RWPE1 (cell line): ENCODE measurements at regions not wholly inside any gene's neighbourhood (a gene's known extent, or its start where the extent isn't known, plus 50 kb on each side); places are given as distances from the start of the nearest gene placed in this dataset.
"Not testable (repeated sequence)": the region's sequence is repeated elsewhere in the genome, so short reads cannot be mapped to it uniquely, and the experiment has no call there.

Experiments
- CTCF ChIA-PET: fragments of 350-600 bp; sonication (Branson Sonifier 250); formaldehyde crosslinking; extraction: SDS; loops from one replicate; lab custom pipeline; 2021; lab: Yijun Ruan, JAX
- POLR2A ChIA-PET: fragments of 400-600 bp; formaldehyde crosslinking; extraction: SDS; loops from one replicate; lab custom pipeline; 2020; ENCODE audit warnings: antibody characterized with exemption; ENCODE audit not compliant: low non-redundant PET; lab: Yijun Ruan, JAX
- DNase-seq: peaks from one replicate; pipeline ENCODE4 v3.0.0; 2012; ENCODE audit warnings: low spot score
- H3K27ac ChIP-seq: fragments of 450-650 bp; 2 replicates; pipeline ENCODE4 v1.5.1; 2017
- TF ChIP-seq, protein P1 (sequence below): fragments of 450-650 bp; conservative IDR thresholded peaks from 2 replicates; pipeline ENCODE4 v1.5.1; 2017; ENCODE audit warnings: low read depth, mild to moderate bottlenecking

DNA sequence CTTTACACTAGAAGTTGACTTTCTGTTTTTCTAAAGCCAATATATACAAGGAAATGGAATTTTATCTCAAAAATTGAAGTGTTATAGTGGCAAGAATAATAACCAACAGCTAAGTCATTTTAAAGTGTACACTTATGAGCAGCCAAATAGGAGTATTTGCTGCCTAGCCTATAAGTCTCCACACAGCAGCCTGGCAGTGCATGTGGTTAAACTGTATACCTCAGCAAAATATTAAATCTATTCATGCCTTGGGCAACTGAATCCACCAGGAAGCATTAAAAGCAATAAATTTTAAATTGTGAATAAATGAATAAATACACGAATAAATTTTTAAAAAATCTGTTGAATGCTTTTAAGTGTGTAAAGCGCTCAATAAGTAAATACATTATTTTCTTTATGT is 432.4 kb upstream of the RORB start:
- DNase-seq = no peak
- POLR2A ChIA-PET = no interaction called here
- CTCF ChIA-PET = no interaction called here
- no peak overlapping the region for H3K27ac ChIP-seq
- TF ChIP-seq, protein P1, sequence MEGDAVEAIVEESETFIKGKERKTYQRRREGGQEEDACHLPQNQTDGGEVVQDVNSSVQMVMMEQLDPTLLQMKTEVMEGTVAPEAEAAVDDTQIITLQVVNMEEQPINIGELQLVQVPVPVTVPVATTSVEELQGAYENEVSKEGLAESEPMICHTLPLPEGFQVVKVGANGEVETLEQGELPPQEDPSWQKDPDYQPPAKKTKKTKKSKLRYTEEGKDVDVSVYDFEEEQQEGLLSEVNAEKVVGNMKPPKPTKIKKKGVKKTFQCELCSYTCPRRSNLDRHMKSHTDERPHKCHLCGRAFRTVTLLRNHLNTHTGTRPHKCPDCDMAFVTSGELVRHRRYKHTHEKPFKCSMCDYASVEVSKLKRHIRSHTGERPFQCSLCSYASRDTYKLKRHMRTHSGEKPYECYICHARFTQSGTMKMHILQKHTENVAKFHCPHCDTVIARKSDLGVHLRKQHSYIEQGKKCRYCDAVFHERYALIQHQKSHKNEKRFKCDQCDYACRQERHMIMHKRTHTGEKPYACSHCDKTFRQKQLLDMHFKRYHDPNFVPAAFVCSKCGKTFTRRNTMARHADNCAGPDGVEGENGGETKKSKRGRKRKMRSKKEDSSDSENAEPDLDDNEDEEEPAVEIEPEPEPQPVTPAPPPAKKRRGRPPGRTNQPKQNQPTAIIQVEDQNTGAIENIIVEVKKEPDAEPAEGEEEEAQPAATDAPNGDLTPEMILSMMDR = no peak

DNA sequence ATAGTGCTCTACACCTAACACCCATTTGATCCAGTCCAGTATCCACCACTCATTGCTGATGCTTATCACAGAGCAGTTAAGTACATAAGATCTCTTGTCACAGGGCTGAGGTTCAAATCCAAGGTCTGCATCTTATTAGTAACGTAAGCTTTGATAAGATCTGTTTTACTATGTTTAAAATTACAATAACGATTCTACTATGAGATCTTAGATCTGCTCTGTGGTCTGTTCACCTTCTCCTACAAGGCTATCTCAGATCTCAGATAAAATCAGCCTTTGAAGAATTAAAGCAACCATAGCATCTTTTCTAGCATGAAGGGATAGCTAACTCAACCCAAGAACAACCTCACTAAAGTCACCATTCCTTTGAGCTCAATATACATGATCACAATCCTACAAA is 431.0 kb upstream of the RORB start:
- no peak for DNase-seq
- TF ChIP-seq, protein P1 = no peak
- H3K27ac ChIP-seq = no peak overlapping the region
- ChIA-PET POLR2A (no interaction called here), CTCF (no interaction called here)

GRCh38 chr9:74066605-74067004 is 430.5 kb upstream of the RORB start:
- POLR2A ChIA-PET = no interaction called here
- DNase-seq = no peak
- TF ChIP-seq, protein P1 = no peak
- no peak overlapping the region for H3K27ac ChIP-seq
- CTCF ChIA-PET = no interaction called here

DNA sequence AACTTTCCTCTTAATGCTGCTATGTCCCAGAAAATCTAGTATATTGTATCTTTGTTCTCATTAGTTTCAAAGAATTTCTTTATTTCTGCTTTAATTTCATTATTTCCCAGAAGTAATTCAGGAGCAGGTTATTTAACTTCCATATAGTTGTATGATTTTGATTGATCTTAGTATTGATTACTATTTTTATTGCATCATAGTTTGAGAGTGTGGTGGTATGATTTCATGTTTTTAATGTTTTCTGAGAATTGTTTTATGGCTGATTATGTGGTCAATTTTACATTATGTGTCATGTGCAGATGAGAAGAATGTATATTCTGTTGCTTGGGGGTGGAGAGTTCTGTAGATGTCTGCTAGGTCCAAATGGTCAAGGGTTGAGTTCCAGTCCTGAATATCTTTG is 425.6 kb upstream of the RORB start:
- TF ChIP-seq, protein P1 = no peak
- no peak overlapping the region for H3K27ac ChIP-seq
- ChIA-PET POLR2A (no interaction called here), CTCF (no interaction called here)
- DNase-seq = no peak

GRCh38 chr9:74073897-74074296 is 423.2 kb upstream of the RORB start:
- POLR2A ChIA-PET = no interaction called here
- CTCF ChIA-PET = no interaction called here
- TF ChIP-seq, protein P1 = no peak
- no peak overlapping the region for H3K27ac ChIP-seq
- DNase-seq = no peak

- TF ChIP-seq, protein P1 = no peak
- ChIA-PET POLR2A (no interaction called here), CTCF (interaction anchor here (0.6 kb wide), 2 partner anchors 16 to 100 kb away, joined by 3 read pairs; no protein-coding TSS in a partner anchor)
- DNase-seq = peak; percentile 6
- no peak overlapping the region for H3K27ac ChIP-seq
Observed at GRCh38 chr9:74078647-74079046, 418.5 kb upstream of the RORB start.

DNA sequence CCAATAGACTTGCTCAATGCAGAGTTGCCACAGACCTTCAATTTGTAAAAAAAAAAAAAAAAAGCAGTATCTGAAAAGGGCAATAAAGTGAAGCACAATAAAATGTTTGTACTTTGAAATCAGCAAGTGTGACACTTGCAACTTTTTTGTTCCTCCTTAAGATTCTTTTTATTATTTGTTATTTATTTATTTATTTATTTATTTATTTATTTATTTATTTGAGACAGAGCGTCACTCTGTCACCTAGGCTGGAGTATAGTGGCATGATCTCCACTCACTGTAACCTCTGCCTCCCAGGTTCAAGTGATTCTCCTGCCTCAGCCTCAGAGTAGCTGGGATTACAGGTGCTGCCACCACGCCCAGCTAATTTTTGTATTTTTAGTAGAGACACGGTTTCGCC is 416.5 kb upstream of the RORB start:
- H3K27ac ChIP-seq, CTCF ChIA-PET, POLR2A ChIA-PET, DNase-seq: not testable (repeated sequence)
